ENCODE measurements at regions not wholly inside any gene's neighbourhood (a gene's known extent, or its start where the extent isn't known, plus 50 kb on each side); places are given as distances from the start of the nearest gene placed in this dataset.

DNA sequence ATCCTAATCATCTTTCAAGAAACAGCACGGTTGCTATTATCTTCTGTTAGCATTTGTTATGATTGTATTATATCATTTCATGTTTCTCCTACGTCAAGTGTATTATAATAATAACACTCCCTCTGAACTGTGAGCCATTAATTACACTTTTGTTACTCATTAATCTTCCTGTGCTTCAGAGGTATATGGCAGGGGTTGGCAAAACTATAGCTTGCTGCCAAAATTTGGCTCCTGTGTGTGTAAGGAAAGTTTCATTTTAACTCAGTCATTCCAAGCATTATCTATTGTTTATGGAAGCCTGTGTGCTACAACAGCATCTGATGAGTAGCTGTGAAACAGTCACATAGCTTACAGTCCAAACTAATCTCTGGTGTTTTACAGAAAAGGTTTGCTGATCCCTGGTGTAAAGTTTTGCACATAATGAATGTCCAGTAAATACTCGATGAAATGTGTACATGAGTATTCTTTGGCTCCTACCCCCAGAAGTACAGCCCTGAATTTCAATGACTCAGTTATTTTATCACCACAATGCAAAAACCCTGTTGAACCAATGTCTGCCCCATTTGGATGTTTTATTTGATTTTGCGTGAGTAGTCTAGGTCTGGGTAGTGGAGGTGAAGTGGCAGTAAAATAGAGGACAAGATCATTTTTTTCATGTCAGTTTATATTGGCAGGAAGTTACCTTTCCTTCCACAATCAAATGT lies 648.2 kb downstream of the MAT2B start:
- DNase-seq (ENCODE audit: insufficient read length, low spot score) (no peak), FAIRE-seq (no peak)

DNA sequence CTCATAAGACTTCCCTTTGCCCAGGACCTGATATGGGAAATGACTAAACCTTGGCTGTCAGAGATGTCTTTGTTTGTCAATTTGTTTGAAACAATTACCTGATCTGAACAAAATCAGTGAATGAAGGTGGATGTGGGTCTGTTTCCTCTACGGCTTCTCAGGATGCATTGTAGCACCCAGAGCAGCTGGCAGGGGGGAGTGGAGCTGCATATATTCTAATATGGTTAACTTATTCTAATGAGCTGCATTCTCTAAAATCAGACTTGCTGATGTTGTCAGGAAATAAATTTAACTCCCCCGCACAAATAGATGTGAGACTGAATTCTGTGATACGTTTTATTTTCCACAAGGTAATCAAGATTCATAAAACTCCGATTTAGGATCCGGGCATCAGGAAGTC lies 665.4 kb downstream of the MAT2B start:
- DNase-seq (ENCODE audit: insufficient read length, low spot score) (no peak), FAIRE-seq (no peak)

DNA sequence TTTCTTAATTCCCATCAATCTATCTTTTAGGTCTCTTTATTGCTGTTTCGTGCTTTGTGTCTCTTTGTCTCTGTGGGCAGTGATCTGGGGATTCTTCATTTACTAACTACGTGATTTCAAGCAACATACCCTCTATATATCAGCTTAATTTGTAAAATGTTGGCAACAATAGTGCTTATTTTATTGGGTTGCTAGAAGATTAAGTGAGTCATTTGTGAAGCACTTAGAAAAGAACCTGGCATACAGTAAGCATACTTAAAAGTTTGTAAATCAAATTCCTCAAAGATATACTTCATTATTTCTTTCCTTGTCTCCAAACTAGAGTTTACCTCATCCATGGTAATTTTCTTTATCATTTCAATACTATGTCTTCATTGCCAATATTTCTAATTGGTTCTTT lies 669.7 kb downstream of the MAT2B start:
- DNase-seq (ENCODE audit: insufficient read length, low spot score): no peak
- no peak for FAIRE-seq

DNA sequence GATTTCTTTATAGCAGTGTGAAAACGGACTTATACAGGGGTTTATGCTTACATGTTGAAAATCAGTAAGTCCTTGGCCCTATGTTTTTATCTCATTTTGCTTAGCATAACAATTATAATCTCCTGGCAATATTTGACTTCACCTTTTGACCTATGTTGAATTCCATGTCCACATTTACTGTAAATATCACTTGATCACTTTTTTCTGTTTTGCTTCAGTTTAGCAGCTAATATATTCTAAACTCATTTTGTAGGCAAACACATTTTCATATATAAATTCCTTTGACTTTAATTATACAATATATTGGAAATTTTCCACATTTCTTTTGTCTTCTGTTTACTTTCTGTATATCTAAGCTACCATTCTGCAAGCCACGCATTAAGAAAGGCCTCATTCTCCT lies 674.0 kb downstream of the MAT2B start:
- DNase-seq (ENCODE audit: insufficient read length, low spot score) (no peak), FAIRE-seq (no peak)

DNA sequence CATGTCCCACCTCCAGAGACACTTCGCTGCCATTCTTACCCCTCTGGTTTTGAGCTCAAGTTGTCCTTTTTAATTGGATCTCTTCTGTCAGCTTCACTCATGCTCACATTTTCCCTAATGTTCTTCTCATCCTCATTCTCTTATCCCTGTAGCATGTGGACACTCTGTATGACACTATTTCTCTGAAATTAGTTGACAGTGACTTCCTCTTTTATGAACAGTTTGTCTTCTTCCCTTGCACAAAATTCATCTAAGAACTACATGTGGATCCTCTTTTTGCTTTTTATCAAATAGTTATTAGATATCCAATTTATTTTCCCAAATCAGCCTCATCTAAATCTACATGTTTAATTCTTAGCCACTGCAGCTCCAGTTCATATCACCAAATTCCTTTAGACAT lies 676.2 kb downstream of the MAT2B start:
- no peak for FAIRE-seq
- DNase-seq (ENCODE audit: insufficient read length, low spot score): no peak

DNA sequence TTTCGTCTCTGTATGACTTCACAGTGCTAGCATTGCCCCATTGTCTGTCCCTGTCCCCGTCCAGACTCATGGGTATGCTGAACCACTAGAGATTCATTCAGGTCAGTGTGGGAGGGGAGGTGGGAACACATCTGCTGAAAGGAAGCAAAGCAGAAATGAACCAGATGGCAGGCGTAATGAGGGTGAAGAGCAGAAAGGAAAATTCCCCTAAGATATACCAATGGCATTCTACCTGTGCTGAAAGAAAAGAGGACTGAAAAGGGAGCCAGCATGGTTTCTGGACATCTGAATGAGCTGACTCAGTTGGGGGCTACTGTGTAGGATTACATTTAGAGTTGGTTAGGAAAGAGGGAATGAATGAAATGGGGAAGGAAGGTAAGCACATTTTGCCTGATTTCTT lies 678.7 kb downstream of the MAT2B start:
- DNase-seq (ENCODE audit: insufficient read length, low spot score) (no peak), FAIRE-seq (no peak)

DNA sequence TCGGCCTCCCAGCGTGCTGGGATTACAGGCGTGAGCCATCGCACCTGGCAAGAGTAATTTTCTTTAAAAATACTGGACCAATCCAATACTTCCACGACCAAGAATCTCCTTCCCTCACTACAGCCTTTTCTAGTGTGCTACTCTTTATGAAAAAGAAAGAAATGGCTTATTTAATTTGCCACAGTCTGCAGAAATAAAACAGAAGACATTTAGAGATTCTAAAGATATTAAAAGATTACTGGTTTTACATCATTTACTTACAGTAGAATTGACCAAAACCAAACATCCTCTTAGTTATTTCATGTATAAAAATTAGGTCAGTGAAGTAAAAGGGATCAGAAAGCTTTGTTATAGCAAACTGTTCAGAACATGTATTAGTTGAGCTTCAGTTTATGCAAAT lies 679.6 kb downstream of the MAT2B start:
- DNase-seq (ENCODE audit: insufficient read length, low spot score) (no peak), FAIRE-seq (no peak)

DNA sequence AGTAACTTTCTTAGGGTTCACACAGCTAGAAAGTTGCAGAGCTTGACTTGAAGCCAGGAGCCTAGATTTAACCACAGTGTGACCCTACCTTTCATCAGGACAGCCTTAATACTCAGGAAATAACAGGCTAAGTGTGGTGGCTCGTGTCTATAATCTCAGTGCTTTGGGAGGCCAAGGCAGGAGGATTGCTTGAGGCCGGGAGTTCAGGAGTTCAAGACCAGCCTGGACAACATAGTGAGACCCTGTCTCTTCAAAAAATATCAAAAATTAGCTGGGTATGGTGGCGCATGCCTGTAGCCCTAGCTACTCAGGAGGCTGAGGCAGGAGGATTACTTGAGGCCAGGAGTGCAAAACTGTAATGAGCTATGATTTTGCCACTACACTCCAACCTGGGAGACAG lies 681.1 kb downstream of the MAT2B start:
- no peak for FAIRE-seq
- no peak for DNase-seq (ENCODE audit: insufficient read length, low spot score)

DNA sequence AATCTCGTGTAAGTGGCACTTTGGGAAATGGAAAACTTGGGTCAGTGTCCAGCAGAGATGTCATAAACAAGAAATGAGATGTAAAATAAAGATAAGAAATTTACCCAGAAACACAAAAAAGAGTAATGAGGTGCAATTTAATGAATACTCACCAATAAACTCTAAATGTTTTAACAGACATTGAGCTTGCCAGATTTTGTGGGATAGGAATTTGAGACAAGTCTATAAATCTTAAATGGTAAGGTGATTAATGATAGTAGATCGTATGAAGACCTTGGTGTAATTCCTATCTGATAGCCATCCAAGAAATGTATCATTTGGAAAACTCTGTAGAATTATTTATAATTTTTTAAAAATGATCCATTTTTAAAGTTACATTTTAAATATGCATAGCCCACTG lies 682.4 kb downstream of the MAT2B start:
- DNase-seq (ENCODE audit: insufficient read length, low spot score) (no peak), FAIRE-seq (no peak)

DNA sequence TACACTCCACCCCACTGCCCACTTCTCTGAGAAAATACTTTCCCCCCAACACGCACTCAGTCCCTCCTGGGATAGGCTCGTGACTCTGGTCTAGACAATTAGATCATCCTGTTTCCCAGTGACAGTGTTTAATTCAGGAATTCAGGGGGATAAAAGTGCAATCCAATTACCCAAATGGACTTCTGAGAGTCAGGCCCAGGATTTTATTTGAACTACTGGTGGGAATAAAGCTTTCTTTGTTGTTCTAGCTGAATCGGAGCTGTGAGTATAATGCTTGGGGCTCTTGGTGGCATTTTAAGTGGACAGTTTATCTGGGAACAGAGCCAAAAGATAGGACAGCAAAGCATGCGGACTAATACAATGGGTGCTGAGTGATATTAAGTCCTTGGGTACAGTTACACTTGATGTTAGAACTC lies 683.3 kb downstream of the MAT2B start:
- no peak for FAIRE-seq
- DNase-seq (ENCODE audit: insufficient read length, low spot score): no peak

DNA sequence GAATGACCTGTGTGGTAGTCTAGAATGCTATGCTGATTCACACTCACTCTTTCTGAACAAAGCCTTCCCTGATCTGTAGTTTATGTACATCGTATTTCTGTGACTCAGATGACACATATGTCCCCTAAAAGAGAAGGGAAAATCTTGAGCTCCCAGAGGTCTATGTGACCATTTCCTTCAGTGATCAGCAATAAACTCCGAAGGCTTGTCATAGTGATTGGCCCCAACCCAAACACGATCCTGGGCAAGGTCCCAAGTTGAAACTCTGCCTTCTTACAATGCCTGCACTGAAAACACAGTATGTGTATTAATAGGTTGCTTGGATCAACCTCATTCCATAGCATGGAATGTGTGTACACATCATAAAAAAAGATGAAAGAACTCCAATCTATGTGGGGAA lies 685.8 kb downstream of the MAT2B start:
- DNase-seq (ENCODE audit: insufficient read length, low spot score) (no peak), FAIRE-seq (no peak)

DNA sequence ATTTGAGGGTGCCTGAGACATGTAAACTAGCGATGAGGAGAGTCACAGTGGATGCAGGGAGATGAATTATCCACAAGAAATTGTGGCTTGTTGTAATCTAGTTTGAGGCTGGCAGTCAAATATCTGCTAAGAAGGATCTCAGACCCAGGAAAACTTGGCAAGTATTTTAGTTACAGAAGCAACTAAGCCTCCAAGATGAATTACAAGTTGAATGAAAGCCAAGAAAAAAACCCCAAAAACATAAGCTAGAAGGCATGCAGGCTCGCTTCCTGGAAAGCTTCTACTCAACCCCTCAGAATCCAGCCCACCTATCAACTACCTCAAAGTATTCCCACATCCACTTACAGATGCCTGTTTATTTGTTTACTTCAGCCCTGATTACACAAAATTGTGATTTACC lies 696.9 kb downstream of the MAT2B start:
- no peak for DNase-seq (ENCODE audit: insufficient read length, low spot score)
- FAIRE-seq: no peak

DNA sequence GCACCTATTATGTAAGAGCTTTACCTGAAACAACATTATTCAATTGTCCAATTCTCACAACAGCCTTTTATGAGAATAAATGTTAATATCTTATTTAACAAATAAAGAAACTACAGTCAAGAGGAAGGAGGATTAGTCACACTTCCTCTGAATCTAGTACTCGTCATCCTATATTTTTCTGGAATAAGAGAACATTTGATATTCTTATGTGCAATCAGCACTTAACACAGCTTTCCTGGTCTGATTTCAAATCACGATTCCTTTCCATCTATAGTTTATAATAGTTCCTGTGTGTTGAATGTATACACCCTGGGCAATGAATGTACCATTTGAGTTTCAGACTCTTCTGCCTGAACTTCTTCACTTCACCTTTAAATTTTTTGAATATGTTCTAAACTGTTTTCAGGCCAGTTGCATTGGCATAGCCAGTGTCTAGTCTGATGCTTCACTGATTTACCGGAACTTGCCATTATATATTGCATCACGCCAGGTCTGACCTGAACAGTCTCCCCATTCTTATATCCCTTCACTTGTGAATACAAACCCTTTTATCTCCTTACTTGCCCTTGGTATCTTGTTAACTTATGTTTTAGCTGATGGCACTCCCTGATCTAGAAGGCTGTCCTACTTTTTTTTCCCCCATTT lies 698.3 kb downstream of the MAT2B start:
- DNase-seq (ENCODE audit: insufficient read length, low spot score) (no peak), FAIRE-seq (no peak)

DNA sequence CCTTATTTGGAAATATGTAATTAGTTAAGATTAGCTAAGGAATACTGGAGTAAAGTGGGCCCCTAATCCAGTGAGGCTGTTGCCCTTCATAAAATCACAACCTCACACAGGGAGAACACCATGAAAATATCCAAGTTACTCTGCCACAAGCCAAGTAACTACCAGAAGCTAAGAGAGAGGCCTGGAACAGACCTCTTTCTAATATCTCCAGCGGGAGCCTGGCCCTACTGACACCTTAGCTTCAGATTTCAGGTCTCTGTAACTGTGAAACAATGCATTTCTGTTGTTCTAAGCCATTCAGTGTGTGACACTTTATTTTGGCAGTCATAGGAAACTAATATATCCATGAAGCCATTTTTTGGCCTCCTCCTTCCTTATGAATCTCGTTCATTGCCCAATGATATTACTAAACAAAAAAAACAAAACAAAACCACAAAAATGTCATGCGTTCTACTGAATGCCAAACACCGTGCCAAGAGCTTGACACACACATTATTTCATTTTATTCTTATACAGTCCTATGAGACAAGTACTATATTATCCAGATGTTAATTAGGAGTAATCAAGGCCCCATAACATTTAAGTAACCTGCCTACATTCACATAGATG lies 699.0 kb downstream of the MAT2B start:
- FAIRE-seq: no peak
- DNase-seq (ENCODE audit: insufficient read length, low spot score): no peak

DNA sequence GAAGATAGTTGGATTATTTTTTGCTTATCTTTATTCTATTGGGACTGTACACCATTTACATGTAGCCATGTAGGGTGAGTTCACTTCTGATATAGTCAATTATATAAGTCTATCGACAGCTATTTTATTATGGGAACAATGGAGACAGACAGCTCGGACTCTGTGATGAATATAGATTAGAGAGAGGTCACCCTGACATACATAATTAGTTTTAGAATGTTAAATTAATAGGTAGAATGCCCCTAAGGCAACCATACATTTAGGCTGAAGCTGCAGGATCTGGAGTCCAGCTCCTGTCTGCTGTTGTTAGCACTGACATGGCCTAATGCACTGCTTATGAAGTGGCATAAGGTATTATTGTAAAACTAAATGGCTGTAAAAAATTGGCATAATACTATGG lies 700.8 kb downstream of the MAT2B start:
- FAIRE-seq: no peak
- no peak for DNase-seq (ENCODE audit: insufficient read length, low spot score)

DNA sequence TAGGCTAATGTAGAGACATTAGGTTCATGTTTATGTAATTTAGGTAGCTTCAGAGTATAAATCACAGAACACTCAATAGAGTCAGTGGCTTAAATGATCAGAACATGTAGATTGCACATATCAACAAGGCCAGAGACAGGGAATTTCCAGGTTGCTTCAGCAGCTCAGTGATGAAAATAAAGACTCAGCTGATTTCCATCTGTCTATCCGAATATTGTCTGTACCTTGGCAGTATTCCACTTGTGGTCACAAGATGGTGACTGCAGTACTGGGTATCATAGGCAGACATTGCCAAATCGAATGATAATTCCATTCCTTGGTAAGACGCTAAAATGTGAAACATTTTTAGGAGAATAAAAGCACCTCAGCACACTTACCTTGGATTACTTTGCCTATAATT lies 702.2 kb downstream of the MAT2B start:
- DNase-seq (ENCODE audit: insufficient read length, low spot score) (no peak), FAIRE-seq (no peak)

DNA sequence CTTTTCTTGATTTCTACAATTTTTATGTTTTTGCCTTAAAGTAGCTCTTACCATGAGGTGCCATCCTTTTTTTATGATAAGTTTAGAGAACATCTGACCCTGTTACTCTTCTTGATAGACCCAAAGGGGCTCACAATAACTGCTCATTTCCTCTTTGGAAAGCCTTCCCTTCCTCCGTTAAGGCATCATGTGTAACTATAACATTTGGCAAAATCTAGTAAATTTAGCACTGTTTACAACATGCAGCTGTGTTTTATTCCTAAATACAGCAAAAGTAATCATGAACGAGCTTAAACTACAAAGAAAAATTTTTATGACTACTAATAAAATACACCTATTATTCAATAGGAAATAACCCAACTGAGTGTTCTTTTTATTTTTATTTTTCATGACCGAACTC lies 705.1 kb downstream of the MAT2B start:
- no peak for FAIRE-seq
- no peak for DNase-seq (ENCODE audit: insufficient read length, low spot score)

DNA sequence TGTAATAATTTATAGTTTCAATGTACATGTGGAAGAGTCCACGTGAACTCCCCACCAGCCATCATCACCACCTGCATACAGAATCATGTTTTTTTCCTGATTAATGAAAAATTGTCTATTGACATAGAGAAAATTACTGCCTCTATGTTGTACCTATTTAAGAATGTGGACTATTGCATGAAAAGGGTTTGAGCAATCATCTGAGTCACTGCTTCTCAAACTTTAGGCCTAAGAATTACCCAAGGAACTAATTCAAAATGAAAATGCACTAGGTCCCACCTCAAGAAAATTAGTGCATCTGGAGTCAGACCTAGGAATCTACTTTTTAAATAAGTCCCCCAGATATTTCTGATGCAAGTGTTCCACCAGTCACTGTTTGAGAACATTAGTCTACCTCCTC lies 709.3 kb downstream of the MAT2B start:
- DNase-seq (ENCODE audit: insufficient read length, low spot score) (no peak), FAIRE-seq (no peak)

DNA sequence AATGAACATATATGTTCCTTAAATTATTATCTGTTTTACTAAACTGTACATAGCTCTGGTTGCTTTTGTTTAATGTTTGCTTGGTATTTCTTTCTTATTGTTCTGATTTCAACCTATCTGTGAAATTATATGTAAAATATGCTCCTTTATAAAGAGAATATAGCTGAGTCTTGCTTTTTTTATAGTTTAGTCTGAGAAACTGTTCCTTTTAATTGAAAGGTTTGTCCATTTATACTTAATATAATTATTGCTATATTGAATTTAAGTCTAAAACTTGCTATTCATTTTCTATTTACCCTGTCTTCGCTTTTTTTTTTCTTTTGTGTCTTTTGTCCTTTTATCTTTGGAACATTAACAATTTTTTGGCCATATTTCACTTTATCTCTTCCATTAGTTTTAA lies 712.0 kb downstream of the MAT2B start:
- DNase-seq (ENCODE audit: insufficient read length, low spot score): no peak
- no peak for FAIRE-seq

DNA sequence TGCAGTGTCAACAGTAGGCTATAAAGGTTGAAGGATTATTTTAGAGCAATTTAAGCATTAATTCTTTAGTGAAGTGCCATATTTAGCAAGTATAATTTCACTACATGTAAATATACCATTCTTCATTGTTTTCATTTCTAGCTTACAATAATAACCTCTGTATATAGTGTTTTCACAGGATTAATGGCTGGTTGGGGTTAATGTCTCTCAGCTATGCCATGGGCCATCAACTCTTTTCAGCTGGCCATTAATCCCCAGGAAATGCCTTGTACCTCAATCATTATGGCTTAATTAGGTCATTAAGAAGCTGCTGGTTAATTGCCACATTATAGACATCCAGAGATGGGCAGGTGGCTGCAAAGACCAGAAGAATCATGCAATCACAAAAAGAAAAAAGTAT lies 715.1 kb downstream of the MAT2B start:
- no peak for DNase-seq (ENCODE audit: insufficient read length, low spot score)
- FAIRE-seq: no peak

DNA sequence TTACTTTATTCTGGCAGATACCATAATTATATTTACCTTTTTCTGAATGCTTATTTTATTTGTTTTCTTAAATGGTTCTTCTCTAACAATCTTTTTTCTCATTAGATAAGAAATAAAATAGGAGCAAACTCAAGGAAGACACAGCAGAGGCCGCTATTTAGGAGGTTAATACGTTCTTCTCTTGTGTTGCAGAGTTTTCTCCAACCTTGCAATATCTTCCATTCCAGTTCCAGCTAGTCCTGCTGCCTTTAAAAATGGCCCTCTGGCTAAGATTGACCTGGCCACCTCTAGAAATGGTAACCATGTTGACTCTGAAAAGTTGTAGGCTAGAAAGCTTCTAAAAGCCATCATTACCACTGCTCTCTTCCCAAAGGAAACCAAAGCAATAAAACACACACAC lies 718.8 kb downstream of the MAT2B start:
- no peak for FAIRE-seq
- no peak for DNase-seq (ENCODE audit: insufficient read length, low spot score)

DNA sequence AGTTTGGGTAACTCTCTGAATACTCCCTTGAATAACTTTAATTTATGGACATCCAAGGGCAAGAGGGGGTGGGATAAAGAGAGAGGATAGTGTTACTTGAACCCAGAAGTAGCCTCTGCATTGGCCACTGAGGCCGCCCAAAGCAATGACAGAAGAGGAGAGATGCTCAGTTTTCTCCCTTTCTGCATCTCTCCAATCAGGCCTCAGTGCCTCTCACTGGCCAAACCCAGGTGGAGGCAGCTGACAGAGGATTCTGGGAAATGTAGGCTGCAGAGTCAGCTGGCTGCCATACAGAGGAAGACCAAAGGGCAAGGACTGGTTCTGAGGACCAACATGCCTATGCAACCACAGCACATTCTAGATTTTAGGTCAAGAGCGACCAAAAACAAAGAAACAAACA lies 719.4 kb downstream of the MAT2B start:
- FAIRE-seq: no peak
- DNase-seq (ENCODE audit: insufficient read length, low spot score): no peak
